ENCODE measurements at regions not wholly inside any gene's neighbourhood (a gene's known extent, or its start where the extent isn't known, plus 50 kb on each side); places are given as distances from the start of the nearest gene placed in this dataset.
"Not testable (repeated sequence)": the region's sequence is repeated elsewhere in the genome, so short reads cannot be mapped to it uniquely, and the experiment has no call there.

GRCh38 chr3:94481226-94481898 is 418.5 kb downstream of the NSUN3 start:
- H3K9me3 Mint-ChIP-seq, result no peaks in the 10 kb centered on the region
- H3K4me3 Mint-ChIP-seq, result no peak overlapping the region
- DNase-seq, result no peak
- H3K36me3 Mint-ChIP-seq (ENCODE audit: low read depth), result no peaks in the 10 kb centered on the region
- H3K4me1 Mint-ChIP-seq, result no peaks in the 10 kb centered on the region
- intact Hi-C loops (cut with micrococcal nuclease), result no loop called here
- H3K27ac Mint-ChIP-seq, result no peak overlapping the region
- H3K27me3 Mint-ChIP-seq, result no peaks in the 10 kb centered on the region

- no peak overlapping the region for H3K27ac Mint-ChIP-seq
- H3K9me3 Mint-ChIP-seq, result no peaks in the 10 kb centered on the region
- no peak overlapping the region for H3K4me3 Mint-ChIP-seq
- DNase-seq, result no peak
- no peaks in the 10 kb centered on the region for H3K27me3 Mint-ChIP-seq
- intact Hi-C loops (cut with micrococcal nuclease), result no loop called here
- no peaks in the 10 kb centered on the region for H3K36me3 Mint-ChIP-seq (ENCODE audit: low read depth)
- no peaks in the 10 kb centered on the region for H3K4me1 Mint-ChIP-seq
Measured at GRCh38 chr3:94482686-94483085, 419.8 kb downstream of the NSUN3 start.

DNA sequence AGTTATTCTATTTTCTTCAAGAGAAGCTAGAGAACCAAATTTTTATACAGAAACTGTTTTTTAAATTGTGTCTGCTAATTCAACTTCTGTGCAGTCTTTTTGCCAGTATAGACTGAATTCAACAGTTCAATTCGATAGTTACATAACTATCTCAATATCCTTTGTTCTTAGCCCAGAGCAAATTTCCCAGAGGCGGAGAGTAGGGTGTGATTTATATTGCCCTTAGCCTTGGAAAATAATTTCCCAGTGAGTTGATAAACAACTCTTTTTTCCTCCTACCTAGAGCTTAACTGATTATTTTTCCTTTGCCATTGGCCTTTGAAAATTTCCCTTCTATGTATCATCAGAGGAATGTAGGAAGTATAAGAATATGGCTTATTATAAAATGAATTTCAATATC is 420.5 kb downstream of the NSUN3 start:
- Mint-ChIP-seq H3K36me3 (ENCODE audit: low read depth) (no peaks in the 10 kb centered on the region), H3K27me3 (no peaks in the 10 kb centered on the region), H3K4me1 (no peaks in the 10 kb centered on the region), H3K27ac (no peak overlapping the region), H3K9me3 (no peaks in the 10 kb centered on the region), H3K4me3 (no peak overlapping the region)
- DNase-seq, result no peak
- intact Hi-C loops (cut with micrococcal nuclease), result no loop called here

DNA sequence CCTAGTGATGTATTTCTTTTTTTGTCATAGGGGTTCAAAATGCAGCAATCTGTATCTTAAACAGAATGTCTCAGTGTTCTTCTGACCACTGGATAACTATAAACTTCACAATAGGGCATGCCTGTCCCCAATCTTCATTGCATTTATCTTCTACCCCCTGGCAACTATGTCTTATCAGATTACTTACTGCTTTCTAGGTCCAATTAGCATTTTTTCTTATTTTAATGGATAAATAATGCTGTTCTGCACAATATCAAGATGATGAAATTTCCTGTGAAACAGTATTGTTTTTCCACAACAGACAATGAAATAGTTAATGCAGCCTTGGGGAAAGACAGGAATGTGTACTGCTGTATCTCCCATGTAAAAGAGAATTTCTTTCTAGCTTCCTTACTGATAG is 432.1 kb downstream of the NSUN3 start:
- DNase-seq, result no peak
- Mint-ChIP-seq H3K9me3 (no peaks in the 10 kb centered on the region), H3K36me3 (ENCODE audit: low read depth) (no peaks in the 10 kb centered on the region), H3K4me3 (no peak overlapping the region), H3K4me1 (no peaks in the 10 kb centered on the region), H3K27me3 (no peaks in the 10 kb centered on the region), H3K27ac (no peak overlapping the region)
- intact Hi-C loops (cut with micrococcal nuclease), result no loop called here

GRCh38 chr3:94500146-94500545 is 437.3 kb downstream of the NSUN3 start:
- Mint-ChIP-seq H3K27ac (no peak overlapping the region), H3K4me1 (no peaks in the 10 kb centered on the region), H3K36me3 (ENCODE audit: low read depth) (no peaks in the 10 kb centered on the region), H3K4me3 (no peak overlapping the region), H3K9me3 (no peaks in the 10 kb centered on the region), H3K27me3 (no peaks in the 10 kb centered on the region)
- no peak for DNase-seq
- intact Hi-C loops (cut with micrococcal nuclease), result no loop called here

DNA sequence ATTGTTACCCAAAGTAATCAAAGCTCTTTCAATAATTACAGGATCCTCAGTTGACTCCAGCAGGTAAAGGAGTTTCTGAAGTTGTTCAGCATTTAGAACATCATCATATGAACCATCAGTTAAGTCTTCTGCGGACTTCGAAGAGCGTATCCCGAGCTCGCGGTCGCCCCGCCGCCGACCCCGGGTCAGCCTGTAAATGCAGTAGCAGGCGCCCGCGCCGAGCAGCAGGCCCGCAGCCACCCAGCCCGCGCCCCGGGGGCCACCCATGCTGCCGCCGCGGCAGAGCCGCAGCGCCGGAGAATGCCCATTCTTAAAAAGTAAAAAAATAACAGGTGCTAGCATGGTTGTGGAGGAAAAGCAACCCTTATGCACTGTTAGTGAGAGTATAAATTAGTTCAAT is 444.5 kb downstream of the NSUN3 start:
- H3K36me3 Mint-ChIP-seq (ENCODE audit: low read depth); H3K9me3 Mint-ChIP-seq; intact Hi-C loops (cut with micrococcal nuclease); DNase-seq; H3K4me3 Mint-ChIP-seq; H3K4me1 Mint-ChIP-seq; H3K27ac Mint-ChIP-seq; H3K27me3 Mint-ChIP-seq: not testable (repeated sequence)

- Mint-ChIP-seq H3K4me1 (no peaks in the 10 kb centered on the region), H3K9me3 (no peaks in the 10 kb centered on the region), H3K4me3 (no peak overlapping the region), H3K27me3 (no peaks in the 10 kb centered on the region), H3K27ac (no peak overlapping the region), H3K36me3 (ENCODE audit: low read depth) (no peaks in the 10 kb centered on the region)
- no peak for DNase-seq
- intact Hi-C loops (cut with micrococcal nuclease), result no loop called here
Measured at GRCh38 chr3:94512876-94513275, 450.0 kb downstream of the NSUN3 start.

DNA sequence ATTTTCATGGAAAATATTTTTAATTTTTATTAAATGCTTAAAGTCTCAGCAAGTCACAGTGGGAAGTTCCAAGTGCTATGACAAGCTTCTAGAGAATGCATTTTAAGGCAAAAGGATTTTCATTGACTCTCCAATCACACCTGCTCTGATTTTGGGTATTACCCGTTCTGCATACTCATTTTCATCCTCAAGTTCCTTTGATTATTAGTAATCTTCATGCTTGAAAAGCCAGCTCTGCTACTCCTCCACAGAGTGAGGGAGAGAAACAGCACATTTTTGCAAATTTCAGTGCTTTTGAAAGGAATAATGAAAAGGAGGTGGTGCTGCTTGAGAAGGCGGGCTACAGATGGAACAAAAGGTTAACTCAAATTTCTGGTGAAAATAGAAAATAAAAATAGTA is 450.7 kb downstream of the NSUN3 start:
- Mint-ChIP-seq H3K4me1 (no peaks in the 10 kb centered on the region), H3K9me3 (no peaks in the 10 kb centered on the region), H3K4me3 (no peak overlapping the region), H3K36me3 (ENCODE audit: low read depth) (no peaks in the 10 kb centered on the region), H3K27ac (no peak overlapping the region), H3K27me3 (no peaks in the 10 kb centered on the region)
- DNase-seq, result no peak
- intact Hi-C loops (cut with micrococcal nuclease), result no loop called here

- Mint-ChIP-seq H3K4me3 (no peak overlapping the region), H3K36me3 (ENCODE audit: low read depth) (no peaks in the 10 kb centered on the region), H3K27me3 (no peaks in the 10 kb centered on the region), H3K4me1 (no peaks in the 10 kb centered on the region), H3K27ac (no peak overlapping the region), H3K9me3 (no peaks in the 10 kb centered on the region)
- no peak for DNase-seq
- intact Hi-C loops (cut with micrococcal nuclease), result no loop called here
Measured at GRCh38 chr3:94515983-94516382, 453.1 kb downstream of the NSUN3 start.

DNA sequence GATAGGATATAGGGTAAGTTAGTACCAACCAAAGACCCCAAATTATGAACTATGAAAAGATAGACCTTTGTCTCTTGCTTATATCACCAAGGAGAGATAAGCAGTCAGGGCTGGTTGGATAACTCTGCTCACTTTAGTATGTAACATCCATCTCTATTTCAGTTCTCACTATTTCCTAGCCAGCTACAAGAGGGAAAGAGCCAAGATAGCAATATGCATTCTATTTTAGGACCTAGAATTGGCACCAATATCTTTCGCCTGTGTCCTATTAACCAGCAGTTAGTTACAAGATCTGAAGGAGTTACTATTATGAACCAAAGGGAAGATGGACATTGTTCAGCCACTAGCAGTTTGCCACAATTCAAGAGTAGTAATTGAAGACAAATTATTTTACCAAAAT is 457.5 kb downstream of the NSUN3 start:
- Mint-ChIP-seq H3K27me3 (no peaks in the 10 kb centered on the region), H3K36me3 (ENCODE audit: low read depth) (no peaks in the 10 kb centered on the region), H3K27ac (no peak overlapping the region), H3K4me1 (no peaks in the 10 kb centered on the region), H3K4me3 (no peak overlapping the region), H3K9me3 (no peaks in the 10 kb centered on the region)
- intact Hi-C loops (cut with micrococcal nuclease), result no loop called here
- no peak for DNase-seq

- Mint-ChIP-seq H3K4me1 (no peaks in the 10 kb centered on the region), H3K4me3 (no peak overlapping the region), H3K9me3 (no peaks in the 10 kb centered on the region), H3K36me3 (ENCODE audit: low read depth) (no peaks in the 10 kb centered on the region), H3K27ac (no peak overlapping the region), H3K27me3 (no peaks in the 10 kb centered on the region)
- no peak for DNase-seq
- intact Hi-C loops (cut with micrococcal nuclease), result no loop called here
Measured at GRCh38 chr3:94522488-94522887, 459.6 kb downstream of the NSUN3 start.

GRCh38 chr3:94524102-94524919 is 461.4 kb downstream of the NSUN3 start:
- H3K27ac Mint-ChIP-seq, result no peak overlapping the region
- no peaks in the 10 kb centered on the region for H3K36me3 Mint-ChIP-seq (ENCODE audit: low read depth)
- DNase-seq, result no peak
- H3K9me3 Mint-ChIP-seq, result no peaks in the 10 kb centered on the region
- no peaks in the 10 kb centered on the region for H3K27me3 Mint-ChIP-seq
- no peaks in the 10 kb centered on the region for H3K4me1 Mint-ChIP-seq
- intact Hi-C loops (cut with micrococcal nuclease), result no loop called here
- no peak overlapping the region for H3K4me3 Mint-ChIP-seq

GRCh38 chr3:94525043-94525442 is 462.2 kb downstream of the NSUN3 start:
- Mint-ChIP-seq H3K4me1 (no peaks in the 10 kb centered on the region), H3K9me3 (no peaks in the 10 kb centered on the region), H3K27me3 (no peaks in the 10 kb centered on the region), H3K4me3 (no peak overlapping the region), H3K36me3 (ENCODE audit: low read depth) (no peaks in the 10 kb centered on the region), H3K27ac (no peak overlapping the region)
- DNase-seq, result no peak
- intact Hi-C loops (cut with micrococcal nuclease), result no loop called here

- Mint-ChIP-seq H3K36me3 (ENCODE audit: low read depth) (no peaks in the 10 kb centered on the region), H3K27ac (no peak overlapping the region), H3K4me3 (no peak overlapping the region), H3K9me3 (no peaks in the 10 kb centered on the region), H3K4me1 (no peaks in the 10 kb centered on the region), H3K27me3 (no peaks in the 10 kb centered on the region)
- intact Hi-C loops (cut with micrococcal nuclease), result no loop called here
- DNase-seq, result no peak
Measured at GRCh38 chr3:94529816-94530215, 467.0 kb downstream of the NSUN3 start.

DNA sequence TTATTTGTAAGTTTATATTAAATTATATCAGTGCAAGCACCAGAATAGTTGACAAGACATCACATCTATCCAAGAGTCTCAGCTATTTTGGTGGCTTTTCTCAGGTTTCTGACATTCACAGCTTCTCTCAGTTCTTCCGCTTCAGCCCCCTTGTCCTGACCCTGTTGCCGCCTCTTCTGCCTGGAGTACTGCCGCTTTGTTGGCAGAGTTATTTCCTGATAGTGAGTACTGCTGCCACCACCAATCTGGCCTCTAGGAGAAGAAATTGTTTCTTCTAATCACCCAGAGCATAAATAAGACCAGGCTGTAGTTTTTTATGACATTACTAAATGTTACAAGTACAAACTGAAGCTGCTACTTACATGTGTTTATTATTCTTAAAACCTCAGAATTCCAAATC is 470.1 kb downstream of the NSUN3 start:
- DNase-seq, result no peak
- H3K9me3 Mint-ChIP-seq, result no peaks in the 10 kb centered on the region
- no peaks in the 10 kb centered on the region for H3K4me1 Mint-ChIP-seq
- intact Hi-C loops (cut with micrococcal nuclease), result no loop called here
- H3K4me3 Mint-ChIP-seq, result no peak overlapping the region
- H3K27me3 Mint-ChIP-seq, result no peaks in the 10 kb centered on the region
- no peaks in the 10 kb centered on the region for H3K36me3 Mint-ChIP-seq (ENCODE audit: low read depth)
- no peak overlapping the region for H3K27ac Mint-ChIP-seq
